GM19395 (cell line): ENCODE measurements at regions not wholly inside any gene's neighbourhood (a gene's known extent, or its start where the extent isn't known, plus 50 kb on each side); places are given as distances from the start of the nearest gene placed in this dataset.

Experiments
- ATAC-seq: cut with Tn5 transposase; IDR thresholded peaks from one replicate; pipeline ENCODE4 v1.9.1; 2021; ENCODE audit warnings: mild to moderate bottlenecking, moderate library complexity; ENCODE audit not compliant: unreplicated experiment

DNA sequence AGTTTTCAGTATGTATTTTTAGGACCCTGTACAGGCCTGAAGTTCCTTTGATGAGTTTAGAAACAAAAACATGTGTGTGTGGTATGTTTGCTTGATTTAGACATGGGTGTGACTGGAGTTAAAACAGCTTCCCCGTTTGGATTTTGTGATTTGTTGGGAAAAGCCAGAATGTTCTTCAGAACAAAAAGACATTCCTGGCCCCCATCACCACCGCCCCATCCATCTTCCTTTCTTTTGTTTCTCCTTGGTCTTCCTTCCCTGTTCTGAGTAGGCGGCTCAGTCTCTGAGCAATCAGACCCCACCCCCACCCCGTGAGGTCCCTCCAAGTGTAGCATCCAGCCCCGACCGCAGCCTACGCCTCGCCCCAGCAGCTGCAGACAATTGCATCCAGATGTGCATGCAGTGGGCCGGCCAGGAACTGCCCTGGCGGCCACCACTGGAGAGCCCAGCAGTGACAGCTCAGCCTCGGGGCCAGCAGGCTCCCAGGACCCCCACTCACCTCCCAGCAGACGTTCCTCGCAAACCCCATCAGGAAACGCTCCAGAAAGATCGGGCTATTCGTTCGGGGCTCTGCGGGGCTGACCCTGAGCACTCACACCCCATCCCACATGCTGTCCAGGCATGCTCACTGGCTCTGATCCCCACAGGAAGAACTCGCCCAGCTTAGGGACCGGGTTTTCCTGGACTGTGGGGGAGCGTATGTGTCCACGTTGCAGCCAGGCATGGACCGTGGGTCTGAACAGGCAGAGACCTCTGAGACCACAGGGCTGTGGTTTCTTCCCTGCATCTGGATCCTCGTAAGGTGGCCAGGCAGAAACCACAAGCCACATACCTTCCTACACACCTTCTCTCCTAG is 99.8 kb upstream of the CDH5 start:
- ATAC-seq = no peak

DNA sequence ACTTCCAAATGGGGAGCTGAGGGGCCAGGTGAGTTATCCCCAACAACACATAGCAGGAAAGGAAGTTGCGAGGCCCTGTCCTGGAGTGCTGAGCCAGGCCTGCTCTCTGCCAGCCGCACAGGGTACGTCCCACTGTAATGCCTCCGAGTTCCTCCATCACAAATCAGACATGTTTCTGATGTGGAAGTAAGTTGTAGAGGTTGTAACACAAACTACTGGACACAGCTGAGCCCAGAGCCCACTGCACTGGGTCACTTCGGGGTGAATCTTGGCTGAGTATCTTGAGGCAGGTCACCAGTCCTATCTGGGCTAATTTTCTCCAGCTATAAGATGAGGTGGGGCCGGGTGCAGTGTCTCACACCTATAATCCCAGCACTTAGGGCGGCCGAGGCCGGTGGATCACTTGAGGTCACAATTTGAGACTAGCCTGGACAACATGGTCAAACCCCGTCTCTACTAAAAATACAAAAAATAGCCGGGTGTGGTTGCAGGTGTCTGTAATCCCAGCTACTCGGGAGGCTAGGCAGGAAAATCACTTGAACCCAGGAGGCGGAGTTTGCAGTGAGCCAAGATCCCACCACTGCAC is 100.8 kb upstream of the CDH5 start:
- ATAC-seq = no peak

- no peak for ATAC-seq
Measured at GRCh38 chr16:66265048-66265415, 101.5 kb upstream of the CDH5 start.

- no peak for ATAC-seq
Measured at GRCh38 chr16:66264311-66265047, 102.0 kb upstream of the CDH5 start.

DNA sequence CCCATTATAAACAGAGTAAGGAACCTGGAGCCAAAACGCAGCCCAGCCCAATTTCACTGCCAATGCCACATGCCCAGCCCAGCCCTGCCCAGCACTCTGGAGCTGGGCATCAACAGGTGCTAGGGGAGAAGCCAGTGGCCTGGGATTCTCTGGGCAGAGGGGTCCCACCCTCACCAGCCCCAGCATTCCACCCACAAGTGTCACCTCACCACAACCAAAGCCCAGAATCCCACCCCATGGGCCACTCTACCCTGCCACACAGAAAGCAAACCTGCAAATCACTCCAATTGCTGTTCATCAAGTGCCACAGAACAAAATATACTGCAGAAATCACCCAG is 102.5 kb upstream of the CDH5 start:
- no peak for ATAC-seq

DNA sequence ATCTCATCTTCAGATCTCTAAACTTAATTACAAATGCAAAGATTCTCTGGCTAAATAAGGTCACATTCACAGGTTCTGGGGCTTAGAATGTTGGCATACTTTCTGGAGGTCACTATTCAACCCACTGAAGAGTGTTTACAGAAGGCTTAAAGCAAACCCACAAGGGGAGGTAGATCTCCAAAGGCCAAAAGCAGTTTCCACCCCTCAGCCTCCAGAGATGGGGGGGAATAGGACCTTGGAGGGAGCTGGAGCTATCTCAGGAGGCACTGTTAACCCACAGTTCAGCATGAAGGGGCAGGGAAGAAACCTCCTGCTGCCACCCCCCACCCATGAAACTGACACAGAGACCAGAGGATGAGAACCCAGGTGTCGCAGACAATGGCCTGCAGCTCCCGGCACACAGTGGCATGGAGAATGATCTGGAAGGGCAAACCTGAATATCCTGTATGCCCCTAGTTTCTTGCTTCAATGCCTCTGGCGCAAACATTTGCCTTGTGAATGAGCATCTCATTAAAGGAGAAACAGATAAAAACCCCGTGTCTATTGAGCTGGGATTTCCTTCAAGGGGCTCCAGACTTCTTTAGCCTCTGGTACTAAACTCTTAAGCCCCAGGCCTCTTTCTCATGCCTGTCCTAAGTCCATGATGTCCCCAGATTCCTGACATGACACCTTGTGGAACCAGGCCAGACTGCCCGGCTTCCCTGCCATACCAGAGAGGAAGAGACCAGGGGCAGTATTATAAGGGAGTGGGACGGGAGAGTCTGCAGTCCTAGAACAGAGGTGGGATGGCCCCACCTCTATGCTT is 103.1 kb upstream of the CDH5 start:
- ATAC-seq = no peak

- no peak for ATAC-seq
Measured at GRCh38 chr16:66262253-66263167, 104.0 kb upstream of the CDH5 start.

DNA sequence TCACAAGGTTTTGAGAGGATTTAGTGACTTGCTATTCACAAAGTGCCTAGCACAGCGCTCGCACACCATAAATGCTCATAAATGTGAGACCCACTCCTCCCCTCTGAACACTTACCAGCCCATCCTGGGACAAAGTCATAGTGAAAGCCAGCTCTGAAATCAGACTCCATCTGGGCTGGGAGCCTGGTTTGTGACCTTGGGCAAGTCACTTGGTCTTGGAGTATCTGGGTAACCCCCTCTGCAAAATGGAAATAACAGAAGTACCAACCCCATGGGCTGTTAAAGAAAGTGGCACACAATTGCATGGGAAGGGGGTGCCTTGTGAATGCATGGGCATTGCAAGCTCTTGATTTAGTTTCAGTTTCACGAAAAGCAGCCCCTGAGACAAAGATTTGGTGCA is 104.7 kb upstream of the CDH5 start:
- no peak for ATAC-seq

- no peak for ATAC-seq
Measured at GRCh38 chr16:66260522-66261254, 105.8 kb upstream of the CDH5 start.

- no peak for ATAC-seq
Measured at GRCh38 chr16:66258916-66259845, 107.3 kb upstream of the CDH5 start.

- no peak for ATAC-seq
Measured at GRCh38 chr16:66256919-66257318, 109.6 kb upstream of the CDH5 start.

DNA sequence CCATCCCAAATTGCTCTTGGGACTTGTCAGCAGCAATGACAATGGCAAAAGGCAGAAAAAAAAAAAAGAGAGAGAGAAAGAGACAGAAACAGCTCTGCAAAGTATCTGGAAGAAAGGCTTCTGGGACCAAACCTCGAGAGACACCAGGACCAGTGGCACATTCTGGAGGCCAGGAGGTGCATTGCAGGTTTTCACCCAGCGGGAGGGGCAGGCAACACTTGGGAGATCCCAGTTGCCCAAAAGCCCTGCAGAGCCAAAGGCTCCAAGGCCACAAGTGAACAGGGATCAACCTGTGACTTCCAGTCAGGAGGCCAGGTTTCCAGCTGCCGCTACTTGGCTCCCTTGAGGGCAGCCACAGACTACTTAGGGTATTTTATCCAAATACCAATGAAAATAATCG is 110.8 kb upstream of the CDH5 start:
- ATAC-seq = no peak

DNA sequence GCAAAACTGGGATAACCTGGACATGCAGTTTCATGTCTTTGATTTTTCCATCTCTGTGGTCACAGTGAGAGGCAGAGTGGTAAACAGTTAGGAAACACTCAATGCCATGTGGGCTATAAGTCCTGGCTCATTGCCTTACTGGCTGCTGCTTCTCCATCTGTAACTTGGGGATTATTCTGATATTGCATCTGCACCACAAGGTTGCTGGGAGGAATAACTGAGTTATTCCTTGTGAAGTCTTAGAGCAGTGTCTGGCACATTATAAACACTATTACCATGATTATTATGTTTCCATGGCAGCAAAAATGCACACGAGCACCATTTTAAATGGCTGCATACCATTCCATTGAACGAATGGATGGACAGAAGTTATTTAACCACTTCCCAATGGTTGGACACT is 111.7 kb upstream of the CDH5 start:
- ATAC-seq = no peak

GRCh38 chr16:66254106-66254505 is 112.4 kb upstream of the CDH5 start:
- ATAC-seq = no peak

DNA sequence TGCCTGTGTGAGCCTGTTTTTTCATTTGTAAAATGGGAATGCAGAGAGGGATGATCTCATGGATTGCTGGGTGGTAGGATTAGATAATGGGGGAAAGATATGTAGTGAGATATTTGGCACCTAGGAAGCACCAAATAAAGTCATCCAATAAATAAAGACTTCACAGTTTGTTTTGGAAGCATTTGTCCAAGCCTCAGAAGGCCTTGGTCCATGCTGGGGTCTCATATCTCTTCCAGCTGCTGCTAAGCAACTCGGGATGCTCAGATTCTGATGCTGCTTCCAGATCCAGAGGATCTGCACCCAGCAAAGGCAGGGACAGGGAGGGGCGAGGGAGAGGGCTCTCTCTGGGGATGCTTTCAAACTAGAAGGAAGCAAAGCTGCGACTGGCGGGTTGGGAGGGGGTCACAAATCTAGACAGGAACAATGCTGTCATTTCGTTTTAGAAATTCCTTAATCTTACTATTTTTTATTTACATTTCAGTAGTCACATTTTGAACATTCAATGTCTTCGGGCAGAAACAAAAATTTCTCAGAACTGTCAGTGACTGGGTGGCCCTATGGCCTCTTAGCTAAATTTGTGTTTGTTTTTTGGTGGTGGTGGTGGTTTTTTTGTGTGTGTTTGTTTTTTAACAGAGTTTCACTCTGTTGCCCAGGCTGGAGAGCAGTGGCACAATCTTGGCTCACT is 114.9 kb upstream of the CDH5 start:
- no peak for ATAC-seq

DNA sequence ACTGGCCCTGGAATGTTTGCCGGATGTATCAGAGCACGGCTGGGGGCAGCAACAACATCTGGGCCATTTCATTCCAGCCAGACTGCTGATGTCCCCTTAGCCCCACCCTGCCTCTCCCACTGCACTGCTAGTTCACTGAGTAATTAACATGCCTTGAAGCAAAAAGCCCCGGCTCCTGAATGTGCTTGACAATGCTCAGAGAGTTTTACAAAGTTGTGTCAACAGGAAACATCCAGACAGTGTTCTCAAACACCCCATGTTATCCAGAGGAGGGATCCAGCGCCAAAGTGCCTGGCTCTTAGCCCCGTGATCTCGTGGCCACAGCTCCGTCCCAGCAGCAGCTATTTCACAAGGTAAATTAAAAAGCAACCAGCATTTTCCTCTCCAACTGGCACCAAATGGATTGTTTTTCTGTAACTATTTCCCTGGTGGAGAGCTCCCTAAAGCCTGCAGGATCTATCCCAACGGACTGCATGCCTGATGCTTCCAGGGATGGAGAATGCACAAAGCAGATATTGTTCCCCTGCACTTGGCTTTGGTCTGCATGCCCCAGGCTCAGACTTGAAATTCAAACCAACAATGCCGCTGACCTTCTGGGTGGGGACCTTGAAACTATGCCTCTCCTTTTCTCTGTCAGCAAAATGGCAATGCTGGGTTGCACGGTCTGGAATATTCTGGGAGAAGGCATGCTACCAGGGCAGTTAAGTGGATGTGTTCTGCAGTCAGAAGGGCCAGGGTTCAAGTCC is 115.6 kb upstream of the CDH5 start:
- no peak for ATAC-seq
